GM12873 (cell line): ENCODE measurements at regions not wholly inside any gene's neighbourhood (a gene's known extent, or its start where the extent isn't known, plus 50 kb on each side); places are given as distances from the start of the nearest gene placed in this dataset.

Experiments
- TF ChIP-seq, protein P1 (sequence below): IDR thresholded peaks from 2 replicates; pipeline ENCODE4 v1.5.1; 2012; ENCODE audit warnings: low read depth, mild to moderate bottlenecking, moderate library complexity, low read length, control low read depth; ENCODE audit not compliant: insufficient read depth; ENCODE audit errors: missing control alignments

DNA sequence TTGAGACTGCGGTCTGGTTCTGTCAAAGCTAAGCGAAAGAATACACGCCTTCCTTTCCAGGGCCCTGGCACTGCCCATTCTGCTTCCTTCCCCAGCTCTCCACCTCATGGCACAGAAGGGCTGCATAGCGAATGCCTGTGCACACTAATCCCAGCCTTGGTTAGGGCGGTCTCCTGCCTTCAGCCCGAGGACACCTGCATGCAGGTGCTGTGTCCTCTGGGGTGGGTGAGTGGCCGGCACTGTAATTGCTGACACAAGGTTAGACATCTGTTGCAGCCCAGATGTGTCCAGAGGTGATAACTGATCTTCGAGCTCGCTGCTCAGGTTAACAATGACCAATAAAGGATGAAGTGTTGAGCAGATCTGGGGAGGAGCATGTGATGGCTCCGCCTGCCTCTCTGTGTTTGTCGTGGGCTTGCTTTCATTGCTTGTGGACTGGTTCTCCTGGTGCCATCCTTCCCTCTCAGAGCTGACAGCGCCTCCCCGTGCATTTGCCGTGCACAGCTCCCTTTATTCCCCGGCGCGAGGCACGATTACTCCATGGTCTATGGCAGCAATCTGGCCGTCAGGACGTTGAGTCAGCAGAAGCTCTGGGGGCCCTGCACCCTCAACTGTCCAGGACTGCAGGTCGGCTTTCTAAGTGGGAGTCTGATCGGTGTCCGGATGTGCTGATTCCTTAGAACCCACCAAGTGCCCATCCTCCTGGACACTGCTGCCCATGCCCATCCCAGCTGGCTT is 1088.2 kb downstream of the BRD1 start:
- TF ChIP-seq, protein P1, sequence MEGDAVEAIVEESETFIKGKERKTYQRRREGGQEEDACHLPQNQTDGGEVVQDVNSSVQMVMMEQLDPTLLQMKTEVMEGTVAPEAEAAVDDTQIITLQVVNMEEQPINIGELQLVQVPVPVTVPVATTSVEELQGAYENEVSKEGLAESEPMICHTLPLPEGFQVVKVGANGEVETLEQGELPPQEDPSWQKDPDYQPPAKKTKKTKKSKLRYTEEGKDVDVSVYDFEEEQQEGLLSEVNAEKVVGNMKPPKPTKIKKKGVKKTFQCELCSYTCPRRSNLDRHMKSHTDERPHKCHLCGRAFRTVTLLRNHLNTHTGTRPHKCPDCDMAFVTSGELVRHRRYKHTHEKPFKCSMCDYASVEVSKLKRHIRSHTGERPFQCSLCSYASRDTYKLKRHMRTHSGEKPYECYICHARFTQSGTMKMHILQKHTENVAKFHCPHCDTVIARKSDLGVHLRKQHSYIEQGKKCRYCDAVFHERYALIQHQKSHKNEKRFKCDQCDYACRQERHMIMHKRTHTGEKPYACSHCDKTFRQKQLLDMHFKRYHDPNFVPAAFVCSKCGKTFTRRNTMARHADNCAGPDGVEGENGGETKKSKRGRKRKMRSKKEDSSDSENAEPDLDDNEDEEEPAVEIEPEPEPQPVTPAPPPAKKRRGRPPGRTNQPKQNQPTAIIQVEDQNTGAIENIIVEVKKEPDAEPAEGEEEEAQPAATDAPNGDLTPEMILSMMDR: no peak

DNA sequence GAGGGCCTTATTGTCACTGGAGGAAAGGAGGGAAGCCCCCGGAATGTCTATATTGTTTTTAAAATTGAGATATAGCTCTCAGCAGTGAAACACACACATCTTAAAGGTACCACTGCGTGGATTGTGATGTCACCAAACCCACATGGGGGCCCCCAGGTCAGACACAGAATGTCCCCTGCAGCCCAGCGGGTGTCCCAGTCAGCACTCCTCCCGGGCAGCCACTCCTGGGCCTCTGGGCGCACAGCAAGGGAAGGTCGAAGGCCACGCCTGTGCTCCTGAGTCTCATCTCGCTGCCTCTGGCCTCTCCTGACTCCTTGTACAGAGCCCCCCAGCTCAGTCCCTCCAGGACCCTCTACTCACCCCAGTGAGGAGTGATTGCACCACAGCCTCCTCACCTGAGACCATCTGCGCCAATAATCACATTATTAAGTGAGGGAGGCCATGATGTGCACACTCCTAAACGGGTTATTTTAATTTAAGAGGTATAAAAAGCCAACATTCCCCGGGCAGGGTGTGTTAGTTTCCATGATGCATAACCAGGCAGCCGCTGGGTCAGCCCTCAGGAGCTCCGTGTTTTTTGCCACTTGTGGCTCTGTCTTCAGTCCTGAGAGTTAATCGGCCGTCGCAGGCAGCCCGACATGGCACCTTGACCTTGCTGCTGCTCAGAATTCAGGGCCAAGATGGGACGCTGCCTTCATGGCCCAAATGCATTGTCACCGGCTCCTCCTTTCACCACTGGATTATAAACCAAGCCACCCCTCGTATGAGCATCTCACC is 1089.3 kb downstream of the BRD1 start:
- TF ChIP-seq, protein P1: no peak

DNA sequence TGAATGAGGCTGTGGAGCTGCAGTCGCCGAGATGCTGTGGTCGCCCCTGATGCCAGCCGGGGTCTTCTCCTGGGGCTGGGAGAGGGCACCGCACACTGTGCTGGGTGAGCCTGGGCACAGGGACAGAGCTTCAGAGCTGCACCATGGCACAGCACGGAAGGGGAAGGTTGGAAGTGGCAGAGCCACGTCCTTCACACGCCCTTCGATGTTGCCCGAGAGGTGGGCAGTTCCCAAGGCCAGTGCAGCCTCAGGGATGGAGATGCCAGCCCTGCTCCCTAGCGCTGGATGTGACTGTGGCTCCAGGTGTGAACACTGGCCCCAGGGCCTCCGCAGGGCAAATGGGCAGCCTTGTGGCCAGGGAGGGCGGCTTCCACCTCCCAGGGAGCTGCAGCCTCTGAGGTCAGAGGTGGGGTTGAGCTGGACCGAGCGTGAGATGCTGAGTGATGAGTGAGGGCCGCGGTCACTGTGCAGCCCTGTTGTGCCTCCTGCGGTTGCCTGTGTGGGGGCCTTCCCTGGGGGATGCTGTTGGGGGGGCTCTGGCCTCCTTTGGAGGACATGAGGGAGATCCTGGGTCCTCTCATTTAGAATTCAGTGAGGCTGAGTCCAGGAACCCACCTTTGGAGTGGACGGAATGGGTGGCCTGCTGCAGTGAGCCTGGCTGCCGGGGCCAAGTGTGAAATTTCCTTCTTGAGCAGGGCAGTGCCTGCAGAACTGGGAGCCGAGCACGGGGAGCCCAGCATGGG is 1090.0 kb downstream of the BRD1 start:
- TF ChIP-seq, protein P1: no peak

DNA sequence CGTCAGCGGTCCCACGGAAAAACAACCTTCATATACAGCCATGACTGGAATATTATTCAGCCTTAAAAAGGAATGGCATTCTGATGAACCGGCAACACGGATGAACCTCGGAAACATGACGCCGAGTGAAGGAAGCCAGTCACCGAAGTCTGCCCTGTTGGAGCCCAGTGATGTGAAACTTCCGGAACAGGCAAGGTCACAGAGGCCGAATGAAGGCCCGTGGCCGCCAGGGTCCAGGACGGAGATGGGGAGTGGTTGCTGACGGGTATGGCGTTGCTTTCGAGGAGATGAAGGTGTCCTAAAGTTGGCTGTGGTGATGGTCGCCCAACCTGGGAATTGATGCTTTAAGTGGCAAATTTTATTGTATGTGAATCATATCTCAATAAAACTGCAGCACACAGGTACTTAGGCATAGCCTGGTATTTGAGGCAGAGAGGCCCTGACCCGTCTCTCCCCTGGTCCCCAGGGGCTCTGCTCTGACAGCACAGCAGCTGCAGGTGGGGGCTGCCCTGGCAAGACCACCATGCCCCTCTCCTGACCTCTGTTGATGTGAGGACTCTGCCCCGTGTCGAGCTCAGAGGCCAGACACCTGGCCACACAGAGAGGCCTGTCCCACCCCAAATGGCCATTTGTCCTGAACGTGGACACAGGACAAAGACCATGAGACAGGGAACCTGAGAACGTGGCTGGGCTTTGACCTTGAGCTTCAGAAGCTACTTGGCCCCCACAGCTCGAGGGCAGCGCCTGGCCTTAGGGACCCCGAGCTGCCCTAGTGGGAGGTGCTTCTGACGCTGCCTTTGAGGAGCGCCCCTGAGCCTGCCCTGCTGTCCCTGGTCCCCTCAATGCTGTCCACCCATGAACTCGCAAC is 1090.8 kb downstream of the BRD1 start:
- TF ChIP-seq, protein P1: no peak

DNA sequence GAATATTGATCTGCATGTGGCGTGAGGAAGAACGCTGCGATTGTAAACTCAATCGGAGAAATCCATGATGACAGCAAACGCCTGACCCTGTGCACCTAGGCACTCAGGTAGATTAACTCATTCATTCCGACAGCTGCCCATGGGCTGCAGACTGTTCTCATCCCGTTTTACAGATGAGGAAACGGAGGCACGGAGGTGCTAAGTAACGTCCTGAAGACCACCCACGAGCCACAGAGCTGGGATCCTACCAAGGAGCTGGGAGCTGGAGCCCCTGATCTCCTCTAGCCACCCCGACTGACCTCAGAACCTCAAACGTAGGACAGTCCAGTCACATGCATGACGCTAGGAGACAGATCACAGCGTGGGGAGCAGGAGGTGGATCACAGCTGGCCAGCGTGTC is 1092.7 kb downstream of the BRD1 start:
- TF ChIP-seq, protein P1: no peak

DNA sequence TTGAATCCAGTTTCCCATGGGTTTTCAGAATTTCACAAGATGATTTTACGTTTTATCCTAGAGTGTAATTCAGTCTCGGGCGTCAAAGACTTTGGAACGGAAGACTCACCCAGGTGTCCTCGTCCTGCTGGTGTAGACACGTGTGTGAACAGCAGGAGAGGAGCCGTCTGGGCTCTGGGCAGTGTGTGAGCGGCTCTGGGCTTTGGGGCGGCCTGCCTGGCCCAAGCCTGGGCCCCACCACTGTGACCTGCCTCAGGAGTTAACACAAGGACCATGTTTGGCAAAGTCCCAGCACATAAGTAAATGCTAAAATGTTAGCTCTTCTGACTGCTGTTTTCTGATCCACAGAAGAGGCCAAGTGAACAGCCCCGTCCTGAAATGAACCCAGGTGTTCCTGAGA is 1093.3 kb downstream of the BRD1 start:
- TF ChIP-seq, protein P1: no peak
